ENCODE measurements at regions not wholly inside any gene's neighbourhood (a gene's known extent, or its start where the extent isn't known, plus 50 kb on each side); places are given as distances from the start of the nearest gene placed in this dataset.

GRCh38 chr10:117462816-117463544 lies 79.6 kb upstream of the EMX2 start:
- intact Hi-C loops (cut with DNase I; ENCODE audit: low total_unique reads) = no loop called here
- WGBS, 2 donors = 53 to 87% methylated on average over 1 of the region's 1 CpG
- no peak overlapping the region for H3K4me3 ChIP-seq (ENCODE audit: low read depth, poor library complexity, severe bottlenecking)
- DNase-seq (ENCODE audit: low spot score in 2 of 2) = no peak
- no peak for TF ChIP-seq CTCF (IDR thresholded peaks at IDR 0.05)
- no peak for TF ChIP-seq POLR2A (IDR thresholded peaks at IDR 0.05)

- TF ChIP-seq CTCF (IDR thresholded peaks at IDR 0.05) (no peak), POLR2A (IDR thresholded peaks at IDR 0.05) (no peak)
- 63 to 77% methylated on average over 6 of the region's 6 CpGs for WGBS, 2 donors
- H3K4me3 ChIP-seq (ENCODE audit: low read depth, poor library complexity, severe bottlenecking) = no peak overlapping the region
- DNase-seq (ENCODE audit: low spot score in 2 of 2) = no peak
- intact Hi-C loops (cut with DNase I; ENCODE audit: low total_unique reads) = no loop called here
Observed at GRCh38 chr10:117462424-117462792, 80.1 kb upstream of the EMX2 start.

GRCh38 chr10:117461766-117462423 lies 80.7 kb upstream of the EMX2 start:
- DNase-seq (ENCODE audit: low spot score in 2 of 2) = peak; percentile 88 to 96

GRCh38 chr10:117460846-117461765 lies 81.4 kb upstream of the EMX2 start:
- peak in 1 of 2 donors; percentile 56 for DNase-seq (ENCODE audit: low spot score in 2 of 2)
- WGBS, 2 donors = 53 to 55% methylated on average over 7 of the region's 7 CpGs
- TF ChIP-seq CTCF (IDR thresholded peaks at IDR 0.05) (no peak), POLR2A (IDR thresholded peaks at IDR 0.05) (no peak)
- no peak overlapping the region for H3K4me3 ChIP-seq (ENCODE audit: low read depth, poor library complexity, severe bottlenecking)
- intact Hi-C loops (cut with DNase I; ENCODE audit: low total_unique reads) = no loop called here

More at GRCh38 chr10:117461766-117462423, 80.7 kb upstream of the EMX2 start:
- H3K4me3 ChIP-seq (ENCODE audit: low read depth, poor library complexity, severe bottlenecking) = no peak overlapping the region
- TF ChIP-seq POLR2A (IDR thresholded peaks at IDR 0.05) (no peak), CTCF (IDR thresholded peaks at IDR 0.05) (no peak)
- intact Hi-C loops (cut with DNase I; ENCODE audit: low total_unique reads) = no loop called here
- WGBS, 2 donors = 21 to 23% methylated on average over 7 of the region's 7 CpGs

- TF ChIP-seq CTCF (IDR thresholded peaks at IDR 0.05) = no peak
- no peak for TF ChIP-seq POLR2A (IDR thresholded peaks at IDR 0.05)
- DNase-seq (ENCODE audit: low spot score in 2 of 2) = no peak
- 34 to 49% methylated on average over 4 of the region's 4 CpGs for WGBS, 2 donors
- intact Hi-C loops (cut with DNase I; ENCODE audit: low total_unique reads) = no loop called here
- H3K4me3 ChIP-seq (ENCODE audit: low read depth, poor library complexity, severe bottlenecking) = no peak overlapping the region
Observed at GRCh38 chr10:117458571-117458970, 83.3 kb upstream of the PDZD8 start.
